CD4-positive, alpha-beta T cell treated with Interleukin-15 for 1 hour (primary cell): ENCODE measurements at regions not wholly inside any gene's neighbourhood (a gene's known extent, or its start where the extent isn't known, plus 50 kb on each side); places are given as distances from the start of the nearest gene placed in this dataset.
"Not testable (repeated sequence)": the region's sequence is repeated elsewhere in the genome, so short reads cannot be mapped to it uniquely, and the experiment has no call there.

ENCODE experiments used
- DNase-seq: peaks from one replicate; pipeline ENCODE4 v3.0.0-alpha.2; 2020

- DNase-seq, result not testable (repeated sequence)
Measured at GRCh38 chr12:9543341-9543740, 64.4 kb downstream of the KLRB1 start.

DNA sequence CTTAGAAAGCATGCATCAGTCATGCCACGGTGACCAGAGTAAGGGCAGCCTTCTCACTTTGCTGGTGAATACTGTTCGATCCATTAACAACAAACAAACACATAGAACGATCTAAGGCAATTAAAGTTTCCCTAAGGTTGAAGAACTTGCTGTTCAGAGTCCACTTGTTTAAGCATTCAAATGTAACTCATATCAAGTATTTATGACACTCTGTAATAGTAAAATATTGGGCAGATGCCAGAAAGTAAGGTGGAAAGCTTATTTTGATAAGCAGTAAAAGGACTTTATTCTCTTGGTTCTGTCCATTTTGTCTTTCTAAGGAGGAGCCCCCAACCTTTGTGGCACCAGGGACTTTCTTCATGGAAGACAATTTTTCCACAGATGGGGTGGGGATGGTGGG lies 64.9 kb downstream of the KLRB1 start:
- DNase-seq, result not testable (repeated sequence)

- DNase-seq, result not testable (repeated sequence)
Measured at GRCh38 chr12:9515925-9516324, 91.8 kb downstream of the KLRB1 start.

GRCh38 chr12:9512695-9513094 lies 95.0 kb downstream of the KLRB1 start:
- DNase-seq, result not testable (repeated sequence)

DNA sequence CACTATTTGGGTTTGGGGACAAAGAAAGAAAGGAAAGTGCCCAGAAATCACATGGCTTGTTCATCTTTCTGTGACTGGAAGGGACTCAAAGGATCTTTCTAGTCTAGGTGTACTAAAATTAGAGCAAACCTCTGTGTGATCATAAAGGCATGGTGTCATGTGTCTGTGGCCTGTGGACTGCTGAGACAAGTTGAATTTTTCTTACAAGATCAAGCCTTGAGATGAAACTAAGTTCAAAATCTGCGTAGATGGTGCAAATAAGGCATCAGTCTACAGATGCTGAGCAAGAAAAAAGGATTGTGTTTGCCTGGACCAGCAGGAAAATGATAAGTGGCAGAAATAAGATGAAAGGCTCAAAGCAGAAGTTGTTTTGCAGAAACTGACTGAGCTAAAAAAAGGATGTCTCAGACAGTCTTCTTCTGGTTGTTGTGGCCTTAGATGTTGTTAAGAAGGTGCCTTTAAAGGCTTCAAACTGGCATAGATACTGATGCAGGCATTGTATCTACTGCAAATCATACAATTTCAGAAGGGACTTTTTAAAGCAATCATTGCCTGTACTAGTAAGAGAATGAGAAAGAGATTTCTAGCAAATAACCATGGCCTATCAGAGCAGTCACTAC lies 97.2 kb downstream of the KLRB1 start:
- not testable (repeated sequence) for DNase-seq

DNA sequence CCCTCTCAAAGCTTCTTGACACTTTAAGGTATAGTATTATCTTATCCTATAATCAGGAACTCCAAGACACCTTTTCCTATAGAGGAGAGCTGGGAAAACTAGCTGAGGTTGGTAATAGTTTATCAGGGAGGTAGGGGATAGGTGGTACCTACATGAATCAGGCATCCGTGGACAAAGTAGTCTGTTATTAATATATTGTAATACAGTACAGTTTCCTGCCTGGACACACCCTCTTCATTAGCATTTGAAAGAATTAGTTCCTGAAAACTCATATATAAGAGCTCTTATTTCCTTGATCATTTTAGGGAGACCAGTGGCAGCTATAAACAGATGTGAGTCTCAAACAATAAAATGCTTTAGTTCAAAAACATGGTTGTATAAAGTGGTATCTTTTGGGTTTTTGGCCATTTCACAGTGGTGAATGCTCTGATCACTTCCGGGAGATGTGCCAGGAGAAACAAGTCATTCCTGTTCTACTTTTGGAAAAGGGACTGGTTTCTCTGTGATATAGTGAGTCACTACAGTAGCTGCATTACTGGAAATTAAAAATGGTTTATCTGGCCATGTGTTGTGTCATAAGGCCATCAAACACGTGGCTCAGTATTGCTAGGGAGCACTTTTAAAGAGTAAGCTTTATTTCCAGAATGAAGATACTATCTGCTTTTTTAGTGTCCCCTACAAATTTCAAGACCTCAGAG lies 98.1 kb downstream of the KLRB1 start:
- DNase-seq, result no peak

DNA sequence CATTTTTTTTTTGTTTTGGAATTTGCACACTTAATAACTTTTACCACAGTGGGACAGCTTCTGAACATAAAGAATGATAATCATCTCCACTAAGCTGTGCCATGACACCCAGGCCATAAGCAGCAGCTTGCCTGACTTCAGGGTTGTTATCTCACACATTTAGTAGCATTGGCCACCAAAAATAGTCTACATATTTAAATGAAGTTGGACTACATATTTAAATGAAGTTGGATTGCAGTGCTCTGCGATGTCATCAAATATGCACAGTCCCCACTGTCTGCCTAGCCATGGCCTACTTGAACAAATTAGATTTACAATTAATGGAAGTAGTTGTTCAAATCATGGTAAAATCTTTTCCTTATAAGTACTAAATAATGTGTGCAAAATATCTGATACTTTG lies 101.0 kb downstream of the KLRB1 start:
- no peak for DNase-seq

- DNase-seq, result not testable (repeated sequence)
Measured at GRCh38 chr12:9503384-9503783, 104.3 kb downstream of the KLRB1 start.

- DNase-seq, result not testable (repeated sequence)
Measured at GRCh38 chr12:9502845-9503244, 104.9 kb downstream of the KLRB1 start.

- not testable (repeated sequence) for DNase-seq
Measured at GRCh38 chr12:9493325-9493724, 114.4 kb downstream of the KLRB1 start.

DNA sequence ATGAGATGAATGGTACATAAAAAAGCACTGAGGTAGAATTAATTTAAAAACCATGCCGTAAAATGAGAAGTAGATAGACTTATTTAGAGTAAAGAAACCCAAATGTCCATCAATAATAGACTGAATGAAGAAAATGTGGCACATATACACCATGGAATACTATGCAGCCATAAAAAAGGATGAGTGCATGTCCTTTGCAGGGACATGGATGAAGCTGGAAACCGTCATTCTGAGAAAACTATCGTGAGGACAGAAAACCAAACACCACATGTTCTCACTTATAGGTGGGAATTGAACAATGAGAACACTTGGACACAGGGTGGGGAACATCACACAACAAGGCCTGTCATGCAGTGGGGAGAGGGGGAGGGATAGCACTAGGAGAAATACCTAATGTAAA lies 126.4 kb downstream of the KLRB1 start:
- DNase-seq, result not testable (repeated sequence)

DNA sequence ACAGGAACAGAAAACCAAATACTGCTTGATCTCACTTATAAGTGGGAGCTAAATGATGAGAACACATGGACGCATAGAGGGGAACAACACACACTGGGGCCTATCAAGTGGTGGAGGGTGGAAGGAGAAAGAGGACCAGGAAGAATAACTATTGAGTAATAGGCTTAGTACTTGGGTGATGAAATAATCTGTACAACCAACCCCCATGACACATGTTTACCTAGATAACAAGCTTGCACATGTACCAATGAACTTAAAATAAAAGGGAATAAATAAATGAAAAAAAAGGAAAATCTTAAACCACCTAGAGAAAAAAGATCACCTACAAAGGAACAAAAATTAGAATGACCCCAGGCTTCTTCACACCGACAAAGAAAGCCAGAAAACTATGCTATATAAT lies 133.5 kb downstream of the KLRB1 start:
- not testable (repeated sequence) for DNase-seq

DNA sequence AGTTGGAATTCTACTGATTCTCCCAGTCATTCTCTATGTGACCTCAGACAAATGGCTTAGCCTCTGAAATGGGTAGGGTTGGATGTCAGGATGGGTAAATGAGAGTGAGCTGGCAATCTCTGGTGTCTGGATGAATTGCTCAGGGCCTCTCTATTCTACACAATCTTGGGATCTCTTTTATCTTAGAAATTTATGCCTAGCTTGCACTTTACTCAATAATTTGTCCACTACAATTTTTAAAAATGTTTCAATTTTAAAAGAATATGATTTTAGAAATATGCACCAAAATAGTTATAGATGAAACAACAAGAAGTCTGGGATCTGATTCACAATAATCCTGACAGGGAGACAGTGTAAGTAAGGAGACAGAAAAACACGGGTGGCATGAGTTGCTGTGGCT lies 134.1 kb downstream of the KLRB1 start:
- DNase-seq, result not testable (repeated sequence)

DNA sequence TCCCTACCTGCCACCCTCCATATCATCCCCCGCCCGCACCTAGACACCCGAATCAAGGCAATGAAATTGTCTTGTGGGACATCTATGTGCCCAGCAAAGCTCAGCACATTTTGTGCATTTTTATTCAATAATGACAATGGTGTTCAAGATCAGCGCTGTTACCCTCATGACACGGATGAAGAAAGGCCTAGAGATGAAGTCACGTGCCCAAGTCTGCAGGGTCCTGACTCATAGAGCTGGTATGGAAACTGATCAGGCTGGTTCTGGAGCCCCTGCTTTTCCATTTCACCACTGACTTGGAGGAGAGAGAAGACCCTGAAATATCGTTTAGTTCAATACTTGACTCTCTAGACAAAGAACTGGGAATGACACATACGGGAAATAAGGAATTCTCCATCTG lies 136.2 kb downstream of the KLRB1 start:
- DNase-seq, result not testable (repeated sequence)

DNA sequence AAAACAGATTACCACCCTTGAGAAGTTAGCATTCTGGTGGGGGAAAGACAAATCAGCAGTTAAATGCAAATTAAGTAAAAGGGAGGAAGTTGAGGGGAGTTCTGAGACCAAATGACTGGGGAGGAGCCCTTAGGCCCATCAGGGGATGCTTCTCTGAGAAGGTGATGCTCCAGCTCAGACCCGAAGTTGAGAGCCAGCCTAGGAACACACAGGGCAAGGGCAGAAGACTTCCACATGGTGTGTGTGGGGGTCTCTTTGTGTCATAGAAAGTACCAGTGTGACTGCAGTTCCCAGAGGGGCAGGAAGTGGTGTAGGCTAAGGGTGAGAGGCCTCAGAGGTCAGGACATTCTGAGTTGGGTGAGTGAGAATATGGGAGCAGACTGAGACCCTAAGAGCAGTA lies 137.3 kb downstream of the KLRB1 start:
- not testable (repeated sequence) for DNase-seq

DNA sequence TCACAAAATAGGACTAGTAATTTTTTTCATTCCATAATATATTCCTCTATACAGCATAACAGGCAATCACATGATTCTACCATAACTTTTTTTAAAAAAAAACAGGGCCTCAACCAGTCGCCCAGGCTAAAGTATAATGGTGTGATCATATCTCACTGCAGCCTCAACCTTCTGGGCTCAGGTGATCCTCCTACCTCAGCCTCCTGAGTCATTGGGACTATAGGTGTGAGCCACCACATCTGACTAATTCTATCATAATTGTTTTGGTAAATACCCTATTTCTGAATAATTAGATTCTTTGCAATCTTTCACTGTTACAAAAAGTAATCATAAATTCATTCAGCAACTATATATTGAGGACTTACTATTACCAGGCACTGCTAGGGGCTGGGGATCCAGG lies 137.8 kb downstream of the KLRB1 start:
- DNase-seq, result not testable (repeated sequence)

- DNase-seq, result not testable (repeated sequence)
Measured at GRCh38 chr12:9469463-9469862, 138.3 kb downstream of the KLRB1 start.

GRCh38 chr12:9468998-9469397 lies 138.7 kb downstream of the KLRB1 start:
- peak; percentile 33 for DNase-seq

DNA sequence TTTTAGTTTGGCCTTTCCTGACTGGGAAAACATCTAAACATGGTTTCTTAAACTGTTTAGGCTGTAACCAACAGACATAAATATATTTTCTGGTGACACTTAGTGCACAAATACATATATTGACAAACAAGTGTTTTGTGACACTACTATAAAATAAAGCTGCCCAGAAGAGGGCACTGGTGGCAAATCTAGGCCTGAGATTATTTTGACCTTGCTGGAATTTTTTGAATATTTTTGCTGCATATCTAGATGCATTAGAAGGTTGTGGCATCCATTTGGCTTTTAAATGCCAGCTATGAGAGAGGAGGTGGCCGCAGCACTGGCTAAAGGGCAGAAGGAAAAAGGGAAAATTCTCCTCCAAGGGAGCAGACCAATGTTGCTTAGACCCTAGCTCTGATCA lies 139.6 kb downstream of the KLRB1 start:
- DNase-seq, result not testable (repeated sequence)

DNA sequence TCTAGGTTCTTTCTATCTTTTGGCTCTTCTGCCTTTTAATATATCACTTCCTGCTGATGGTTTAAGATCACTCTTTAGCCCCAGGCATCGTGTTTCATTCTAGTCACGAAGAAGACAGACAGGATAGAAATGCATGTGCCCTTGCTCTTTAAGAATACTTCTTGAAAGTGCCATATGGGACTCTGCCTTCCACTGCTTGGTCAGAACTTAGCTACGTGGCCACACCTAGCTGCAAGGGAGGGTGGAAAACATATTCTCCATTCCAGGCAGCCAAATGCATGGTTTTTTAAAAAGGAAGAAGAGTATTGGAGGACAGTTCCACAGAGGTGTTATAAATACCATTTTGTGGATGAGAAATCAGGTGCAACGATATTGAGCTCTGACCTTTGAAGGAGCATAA lies 143.3 kb downstream of the KLRB1 start:
- no peak for DNase-seq

DNA sequence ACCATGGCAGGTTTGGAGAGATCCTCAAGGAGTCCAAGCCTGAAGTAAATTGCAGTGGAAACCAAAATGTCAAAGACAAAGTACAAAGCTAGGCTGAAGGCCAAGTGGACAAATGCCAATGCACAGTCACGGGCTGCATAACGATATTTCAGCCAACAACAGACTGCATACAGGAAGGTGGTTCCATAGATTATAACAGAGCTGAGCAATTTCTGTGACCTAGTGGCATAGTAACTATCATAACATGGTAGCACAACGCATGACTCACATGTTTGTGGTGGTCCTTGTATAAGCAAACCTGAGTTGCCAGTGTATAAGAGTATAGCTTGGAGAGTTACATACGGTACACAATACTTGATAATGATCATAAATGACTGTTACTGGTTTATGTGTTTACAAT lies 152.2 kb downstream of the KLRB1 start:
- DNase-seq, result not testable (repeated sequence)

GRCh38 chr12:9454021-9454420 lies 153.7 kb downstream of the KLRB1 start:
- DNase-seq, result not testable (repeated sequence)

DNA sequence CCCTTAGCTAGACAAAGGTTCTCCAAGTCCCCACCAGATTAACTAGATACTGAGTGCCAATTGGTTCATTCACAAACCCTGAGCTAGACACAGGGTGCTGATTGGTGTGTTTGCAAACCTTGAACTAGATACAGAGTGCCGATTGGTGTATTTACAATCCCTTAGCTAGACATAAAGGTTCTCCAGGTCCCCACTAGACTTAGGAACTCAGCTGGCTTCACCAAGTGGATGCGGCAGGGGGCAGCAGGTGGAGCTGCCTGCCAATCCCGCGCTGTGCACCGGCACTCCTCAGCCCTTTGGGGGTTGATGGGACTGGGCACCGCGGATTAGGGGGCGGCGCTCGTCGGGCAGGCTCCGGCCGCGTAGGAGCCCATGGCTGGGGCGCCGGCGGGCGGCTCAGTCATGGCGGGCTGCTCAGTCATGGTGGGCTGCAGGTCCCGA lies 157.6 kb downstream of the KLRB1 start:
- DNase-seq, result peak; percentile 55

DNA sequence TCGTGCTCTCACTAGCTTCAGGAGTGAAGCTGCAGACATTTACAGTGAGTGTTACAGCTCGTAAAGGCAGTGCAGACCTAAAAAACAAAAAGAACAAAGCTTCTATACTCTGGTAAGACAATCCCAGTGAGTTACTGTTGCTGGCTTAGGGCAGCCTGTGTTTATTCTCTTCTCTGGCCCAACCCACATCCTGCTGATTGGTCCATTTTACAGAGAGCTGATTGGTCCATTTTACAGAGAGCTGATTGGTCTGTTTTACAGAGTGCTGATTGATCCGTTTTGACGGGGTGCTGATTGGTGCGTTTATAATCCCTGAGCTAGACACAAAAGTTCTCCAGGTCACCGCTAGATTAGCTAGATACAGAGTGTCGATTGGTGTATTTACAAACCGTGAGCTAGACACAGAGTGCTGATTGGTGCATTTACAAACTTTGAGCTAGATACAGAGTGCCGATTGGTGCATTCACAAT lies 158.0 kb downstream of the KLRB1 start:
- DNase-seq, result not testable (repeated sequence)
